Hepatocyte (in vitro differentiated cells): ENCODE measurements at regions not wholly inside any gene's neighbourhood (a gene's known extent, or its start where the extent isn't known, plus 50 kb on each side); places are given as distances from the start of the nearest gene placed in this dataset.
"Not testable (repeated sequence)": the region's sequence is repeated elsewhere in the genome, so short reads cannot be mapped to it uniquely, and the experiment has no call there.

ENCODE experiments used
- EZH2 ChIP-seq: fragments of 200-600 bp; sonication (generic); IDR thresholded peaks from 2 replicates; pipeline ENCODE4 v1.6.1; 2016; ENCODE audit warnings: antibody characterized with exemption, mild to moderate bottlenecking, borderline replicate concordance
- EZH2phosphoT487 ChIP-seq: fragments of 200-600 bp; sonication (generic); IDR thresholded peaks from one replicate; pipeline ENCODE4 v1.6.1; 2018; ENCODE audit warnings: antibody characterized with exemption, mild to moderate bottlenecking, low read depth, moderate library complexity; ENCODE audit not compliant: unreplicated experiment, severe bottlenecking
- TF ChIP-seq, protein P1 (sequence below): fragments of 200-600 bp; sonication (generic); IDR thresholded peaks from 2 replicates; pipeline ENCODE4 v1.5.1; 2016; ENCODE audit warnings: antibody characterized with exemption, mild to moderate bottlenecking; ENCODE audit not compliant: poor library complexity

DNA sequence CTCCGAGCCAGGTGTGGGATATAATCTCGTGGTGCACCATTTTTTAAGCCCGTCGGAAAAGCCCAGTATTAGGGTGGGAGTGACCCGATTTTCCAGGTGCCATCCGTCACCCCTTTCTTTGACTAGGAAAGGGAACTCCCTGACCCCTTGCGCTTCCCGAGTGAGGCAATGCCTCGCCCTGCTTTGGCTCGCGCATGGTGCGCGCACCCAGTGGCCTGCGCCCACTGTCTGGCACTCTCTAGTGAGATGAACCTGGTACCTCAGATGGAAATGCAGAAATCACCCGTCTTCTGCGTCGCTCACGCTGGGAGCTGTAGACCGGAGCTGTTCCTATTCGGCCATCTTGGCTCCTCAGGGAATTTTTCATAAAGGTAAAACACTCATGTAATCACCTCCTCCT, 63.9 kb downstream of the RWDD3 start:
- not testable (repeated sequence) for TF ChIP-seq EZH2phosphoT487, EZH2
- TF ChIP-seq, protein P1, sequence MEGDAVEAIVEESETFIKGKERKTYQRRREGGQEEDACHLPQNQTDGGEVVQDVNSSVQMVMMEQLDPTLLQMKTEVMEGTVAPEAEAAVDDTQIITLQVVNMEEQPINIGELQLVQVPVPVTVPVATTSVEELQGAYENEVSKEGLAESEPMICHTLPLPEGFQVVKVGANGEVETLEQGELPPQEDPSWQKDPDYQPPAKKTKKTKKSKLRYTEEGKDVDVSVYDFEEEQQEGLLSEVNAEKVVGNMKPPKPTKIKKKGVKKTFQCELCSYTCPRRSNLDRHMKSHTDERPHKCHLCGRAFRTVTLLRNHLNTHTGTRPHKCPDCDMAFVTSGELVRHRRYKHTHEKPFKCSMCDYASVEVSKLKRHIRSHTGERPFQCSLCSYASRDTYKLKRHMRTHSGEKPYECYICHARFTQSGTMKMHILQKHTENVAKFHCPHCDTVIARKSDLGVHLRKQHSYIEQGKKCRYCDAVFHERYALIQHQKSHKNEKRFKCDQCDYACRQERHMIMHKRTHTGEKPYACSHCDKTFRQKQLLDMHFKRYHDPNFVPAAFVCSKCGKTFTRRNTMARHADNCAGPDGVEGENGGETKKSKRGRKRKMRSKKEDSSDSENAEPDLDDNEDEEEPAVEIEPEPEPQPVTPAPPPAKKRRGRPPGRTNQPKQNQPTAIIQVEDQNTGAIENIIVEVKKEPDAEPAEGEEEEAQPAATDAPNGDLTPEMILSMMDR = not testable (repeated sequence)
